ENCODE measurements at regions not wholly inside any gene's neighbourhood (a gene's known extent, or its start where the extent isn't known, plus 50 kb on each side); places are given as distances from the start of the nearest gene placed in this dataset.
"Not testable (repeated sequence)": the region's sequence is repeated elsewhere in the genome, so short reads cannot be mapped to it uniquely, and the experiment has no call there.

DNA sequence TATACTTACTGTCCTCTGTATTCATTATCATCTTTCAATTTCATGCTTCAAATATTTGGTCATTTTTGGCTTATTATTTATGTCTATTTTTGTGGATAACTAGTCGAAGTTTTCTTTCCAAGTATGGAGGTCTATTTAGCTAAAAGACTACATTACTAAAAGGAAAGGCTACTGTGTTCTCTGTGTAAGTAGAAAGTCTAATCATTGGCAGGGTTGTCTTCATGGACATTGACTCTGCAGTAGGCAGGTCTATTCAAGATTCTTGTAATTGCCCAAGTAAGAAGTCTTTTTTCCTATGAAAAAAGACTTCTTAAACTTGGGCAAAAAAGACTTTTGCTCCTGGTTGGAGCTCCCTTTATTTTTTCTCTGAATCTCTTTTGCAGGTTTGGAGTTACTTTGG, 368.6 kb upstream of the GRM7 start:
- Histone ChIP-seq H3K27me3 (ENCODE audit: low read depth) (no peaks in the 10 kb centered on the region), H3K36me3 (no peaks in the 10 kb centered on the region), H3K9me3 (no peaks in the 10 kb centered on the region), H3K4me1 (no peaks in the 10 kb centered on the region), H3K27ac (no peak overlapping the region), H3K4me3 (no peak overlapping the region)
- ATAC-seq (no peak), DNase-seq (no peak)
- TF ChIP-seq, protein P1, sequence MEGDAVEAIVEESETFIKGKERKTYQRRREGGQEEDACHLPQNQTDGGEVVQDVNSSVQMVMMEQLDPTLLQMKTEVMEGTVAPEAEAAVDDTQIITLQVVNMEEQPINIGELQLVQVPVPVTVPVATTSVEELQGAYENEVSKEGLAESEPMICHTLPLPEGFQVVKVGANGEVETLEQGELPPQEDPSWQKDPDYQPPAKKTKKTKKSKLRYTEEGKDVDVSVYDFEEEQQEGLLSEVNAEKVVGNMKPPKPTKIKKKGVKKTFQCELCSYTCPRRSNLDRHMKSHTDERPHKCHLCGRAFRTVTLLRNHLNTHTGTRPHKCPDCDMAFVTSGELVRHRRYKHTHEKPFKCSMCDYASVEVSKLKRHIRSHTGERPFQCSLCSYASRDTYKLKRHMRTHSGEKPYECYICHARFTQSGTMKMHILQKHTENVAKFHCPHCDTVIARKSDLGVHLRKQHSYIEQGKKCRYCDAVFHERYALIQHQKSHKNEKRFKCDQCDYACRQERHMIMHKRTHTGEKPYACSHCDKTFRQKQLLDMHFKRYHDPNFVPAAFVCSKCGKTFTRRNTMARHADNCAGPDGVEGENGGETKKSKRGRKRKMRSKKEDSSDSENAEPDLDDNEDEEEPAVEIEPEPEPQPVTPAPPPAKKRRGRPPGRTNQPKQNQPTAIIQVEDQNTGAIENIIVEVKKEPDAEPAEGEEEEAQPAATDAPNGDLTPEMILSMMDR (IDR thresholded peaks at IDR 0.05): no peak
- intact Hi-C loops (cut with DNase I): no loop called here

DNA sequence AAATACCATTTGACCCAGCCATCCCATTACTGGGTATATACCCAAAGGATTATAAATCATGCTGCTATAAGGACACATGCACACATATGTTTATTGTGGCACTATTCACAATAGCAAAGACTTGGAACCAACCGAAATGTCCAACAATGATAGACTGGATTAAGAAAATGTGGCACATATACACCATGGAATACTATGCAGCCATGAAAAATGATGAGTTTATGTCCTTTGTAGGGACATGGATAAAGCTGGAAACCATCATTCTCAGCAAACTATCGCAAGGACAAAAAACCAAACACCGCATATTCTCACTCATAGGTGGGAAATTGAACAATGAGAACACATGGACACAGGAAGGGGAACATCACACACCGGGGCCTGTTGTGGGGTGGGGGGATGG, 362.0 kb upstream of the GRM7 start:
- H3K36me3 ChIP-seq; H3K4me3 ChIP-seq; H3K27me3 ChIP-seq (ENCODE audit: low read depth); intact Hi-C loops (cut with DNase I); H3K9me3 ChIP-seq; ATAC-seq; DNase-seq; H3K4me1 ChIP-seq; H3K27ac ChIP-seq: not testable (repeated sequence)

DNA sequence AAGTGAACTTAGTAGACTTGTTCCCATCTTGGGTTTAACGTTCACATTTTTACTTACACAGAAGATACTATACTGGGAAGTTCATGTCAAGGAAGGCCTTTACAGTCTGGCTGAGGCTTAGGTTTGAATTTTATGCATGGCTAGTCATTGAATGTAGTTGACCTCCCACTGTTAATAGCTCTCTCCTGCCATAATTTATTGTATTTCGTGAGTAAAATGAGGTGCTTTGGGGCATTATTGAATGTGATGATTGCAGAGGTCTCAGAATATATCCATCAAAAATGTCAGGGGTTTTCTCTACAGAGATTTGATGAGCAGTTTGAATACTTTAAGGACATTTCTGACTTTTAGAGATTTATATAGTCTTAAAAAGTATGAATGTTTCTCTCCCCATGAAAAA, 356.6 kb upstream of the GRM7 start:
- H3K36me3 ChIP-seq: no peaks in the 10 kb centered on the region
- no peaks in the 10 kb centered on the region for H3K27me3 ChIP-seq (ENCODE audit: low read depth)
- H3K4me1 ChIP-seq: no peaks in the 10 kb centered on the region
- H3K4me3 ChIP-seq: no peak overlapping the region
- no peak for DNase-seq
- intact Hi-C loops (cut with DNase I): no loop called here
- no peak overlapping the region for H3K27ac ChIP-seq
- TF ChIP-seq, protein P1 (IDR thresholded peaks at IDR 0.05): no peak
- H3K9me3 ChIP-seq: no peaks in the 10 kb centered on the region
- no peak for ATAC-seq

DNA sequence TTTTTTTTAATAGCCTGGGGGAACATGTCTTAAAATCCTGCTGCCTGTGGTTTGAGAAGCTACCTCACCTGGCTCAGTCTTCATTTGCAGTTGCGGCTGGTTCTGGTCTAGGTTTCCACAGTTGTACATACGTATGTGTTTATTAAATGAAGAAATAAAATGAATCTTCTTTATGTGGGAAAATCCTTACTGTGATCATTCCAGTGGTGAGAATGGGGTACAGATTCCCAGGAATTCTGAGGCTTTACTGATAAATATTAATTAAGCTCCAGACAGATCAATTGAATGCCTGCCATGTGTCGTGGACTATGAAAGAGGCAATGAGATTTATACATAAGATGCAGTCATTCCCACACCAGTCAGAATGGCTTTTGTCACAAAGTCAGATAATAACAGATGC, 356.1 kb upstream of the GRM7 start:
- TF ChIP-seq, protein P1 (IDR thresholded peaks at IDR 0.05): no peak
- no peak for ATAC-seq
- intact Hi-C loops (cut with DNase I): no loop called here

DNA sequence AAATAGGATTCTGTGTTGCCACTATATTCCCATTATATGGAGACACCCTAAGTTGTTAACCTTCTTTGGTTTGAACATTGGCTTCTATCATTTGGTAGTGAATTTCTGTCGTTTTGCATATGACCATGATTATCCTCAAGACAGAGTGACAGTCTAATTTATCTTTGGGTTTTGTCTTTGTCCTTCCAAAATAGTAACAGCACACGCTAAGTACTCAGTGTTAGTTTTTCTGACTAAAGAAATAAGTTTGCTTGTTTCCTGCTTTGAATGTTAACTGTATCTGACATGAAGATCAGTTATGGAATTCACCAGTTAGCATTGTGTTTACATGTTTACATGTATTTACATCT, 352.5 kb upstream of the GRM7 start:
- no peak overlapping the region for H3K27ac ChIP-seq
- H3K27me3 ChIP-seq (ENCODE audit: low read depth): no peaks in the 10 kb centered on the region
- DNase-seq (no peak), ATAC-seq (no peak)
- no peaks in the 10 kb centered on the region for H3K4me1 ChIP-seq
- no peaks in the 10 kb centered on the region for H3K9me3 ChIP-seq
- intact Hi-C loops (cut with DNase I): no loop called here
- TF ChIP-seq, protein P1 (IDR thresholded peaks at IDR 0.05): no peak
- H3K36me3 ChIP-seq: no peaks in the 10 kb centered on the region
- no peak overlapping the region for H3K4me3 ChIP-seq

More for the DNA sequence above, 356.1 kb upstream of the GRM7 start:
- H3K9me3 ChIP-seq: no peaks in the 10 kb centered on the region
- DNase-seq: no peak
- no peak overlapping the region for H3K27ac ChIP-seq
- no peaks in the 10 kb centered on the region for H3K36me3 ChIP-seq
- no peaks in the 10 kb centered on the region for H3K4me1 ChIP-seq
- H3K4me3 ChIP-seq: no peak overlapping the region
- H3K27me3 ChIP-seq (ENCODE audit: low read depth): no peaks in the 10 kb centered on the region

DNA sequence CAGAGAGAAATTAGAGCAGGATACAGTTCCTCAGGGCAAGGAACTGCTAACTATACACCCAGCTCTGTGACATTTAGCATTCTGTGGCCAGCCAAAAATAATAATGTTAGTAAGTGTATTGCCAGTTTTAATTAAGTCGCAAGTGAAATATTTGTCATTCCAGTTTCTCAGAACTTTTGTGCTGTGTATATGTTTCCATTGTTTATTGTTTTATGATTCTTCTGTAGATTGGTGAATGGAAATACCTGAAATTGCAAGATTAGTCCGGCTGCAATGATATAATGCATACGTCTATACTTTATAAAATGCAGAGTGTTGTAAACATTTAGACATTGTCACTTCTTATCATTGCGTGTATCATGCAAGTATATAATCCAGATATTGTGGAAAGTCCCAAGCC, 351.3 kb upstream of the GRM7 start:
- no peak overlapping the region for H3K27ac ChIP-seq
- intact Hi-C loops (cut with DNase I): no loop called here
- H3K27me3 ChIP-seq (ENCODE audit: low read depth): no peaks in the 10 kb centered on the region
- ATAC-seq (no peak), DNase-seq (no peak)
- TF ChIP-seq, protein P1 (IDR thresholded peaks at IDR 0.05): no peak
- H3K4me3 ChIP-seq: no peak overlapping the region
- no peaks in the 10 kb centered on the region for H3K9me3 ChIP-seq
- H3K4me1 ChIP-seq: no peaks in the 10 kb centered on the region
- H3K36me3 ChIP-seq: no peaks in the 10 kb centered on the region
